Dendritic cell treated with granulocyte-macrophage colony-stimulating factor and Interleukin-4, amounts not matched to agents 40 ng/mL and 50 ng/mL, for 4 days (primary cell): ENCODE measurements at regions not wholly inside any gene's neighbourhood (a gene's known extent, or its start where the extent isn't known, plus 50 kb on each side); places are given as distances from the start of the nearest gene placed in this dataset.

Source experiments
- H3K27ac Mint-ChIP-seq: one replicate; pipeline ENCODE4 v1.8.0; 2022; ENCODE audit warnings: mild to moderate bottlenecking, mixed read lengths
- H3K27me3 Mint-ChIP-seq: one replicate; pipeline ENCODE4 v1.8.0; 2022; ENCODE audit warnings: mild to moderate bottlenecking, mixed read lengths
- H3K36me3 Mint-ChIP-seq: one replicate; pipeline ENCODE4 v1.8.0; 2022; ENCODE audit warnings: low read depth, mixed read lengths
- H3K4me1 Mint-ChIP-seq: one replicate; pipeline ENCODE4 v1.8.0; 2022; ENCODE audit warnings: low read depth, mixed read lengths
- H3K4me3 Mint-ChIP-seq: one replicate; pipeline ENCODE4 v1.8.0; 2022; ENCODE audit warnings: mild to moderate bottlenecking, moderate library complexity, mixed read lengths
- H3K9me3 Mint-ChIP-seq: one replicate; pipeline ENCODE4 v1.8.0; 2022; ENCODE audit warnings: mixed read lengths
- intact Hi-C: fragments of 100-400 bp; cut with micrococcal nuclease; formaldehyde crosslinking; loops from one replicate; pipeline ENCODE4 v1.15.0; 2022

DNA sequence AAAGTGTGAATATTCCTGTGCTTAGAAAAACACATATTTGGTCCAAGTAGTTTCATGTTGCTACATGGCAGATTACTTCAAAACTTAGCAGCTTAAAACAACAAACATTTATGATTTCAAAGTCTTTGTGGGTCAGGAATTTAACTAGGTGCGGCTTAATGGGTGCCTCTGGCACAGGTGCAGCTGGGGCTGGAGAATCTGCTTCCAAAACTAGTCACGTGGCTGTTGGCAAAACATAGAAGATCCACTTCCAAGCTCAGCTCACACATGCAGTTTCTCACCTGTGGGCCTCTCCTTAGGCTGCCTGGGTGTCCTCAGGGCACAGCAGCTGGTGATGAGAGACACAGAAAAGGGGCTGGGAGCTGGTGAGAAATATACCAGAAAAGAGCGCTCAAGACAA, 263.4 kb downstream of the TTLL7 start:
- no peaks in the 10 kb centered on the region for H3K36me3 Mint-ChIP-seq
- no peaks in the 10 kb centered on the region for H3K9me3 Mint-ChIP-seq
- intact Hi-C loops = no loop called here
- H3K27me3 Mint-ChIP-seq = no peaks in the 10 kb centered on the region
- H3K4me3 Mint-ChIP-seq = no peak overlapping the region
- no peak overlapping the region for H3K27ac Mint-ChIP-seq
- H3K4me1 Mint-ChIP-seq = no peaks in the 10 kb centered on the region

DNA sequence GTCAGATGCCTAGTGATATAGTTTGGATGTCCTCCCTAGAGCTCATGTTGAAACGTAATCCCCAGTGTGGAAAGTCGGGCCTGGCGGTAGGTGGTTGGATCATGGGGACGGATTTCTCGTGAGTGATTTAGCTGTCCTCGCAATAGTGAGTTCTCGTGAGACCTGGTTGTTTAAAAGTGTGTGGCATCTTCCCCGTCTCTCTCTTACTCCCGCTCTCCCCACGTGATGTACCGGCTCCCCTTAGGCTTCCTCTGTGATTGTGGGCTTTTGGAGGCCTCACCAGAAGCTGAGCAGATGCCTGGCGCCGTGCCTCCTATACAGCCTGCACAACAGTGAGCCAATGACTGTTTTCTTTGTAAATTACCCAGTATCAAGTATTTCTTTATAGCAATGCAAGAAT, 264.5 kb downstream of the TTLL7 start:
- Mint-ChIP-seq H3K4me3 (no peak overlapping the region), H3K36me3 (no peaks in the 10 kb centered on the region), H3K27ac (no peak overlapping the region), H3K9me3 (no peaks in the 10 kb centered on the region), H3K27me3 (no peaks in the 10 kb centered on the region), H3K4me1 (no peaks in the 10 kb centered on the region)
- intact Hi-C loops = no loop called here

GRCh38 chr1:83725735-83726360, 273.1 kb downstream of the TTLL7 start:
- Mint-ChIP-seq H3K27me3 (no peaks in the 10 kb centered on the region), H3K9me3 (no peaks in the 10 kb centered on the region), H3K4me3 (no peak overlapping the region), H3K4me1 (no peaks in the 10 kb centered on the region), H3K36me3 (no peaks in the 10 kb centered on the region), H3K27ac (no peak overlapping the region)
- intact Hi-C loops = no loop called here

GRCh38 chr1:83718338-83718737, 280.6 kb downstream of the TTLL7 start:
- intact Hi-C loops = no loop called here
- Mint-ChIP-seq H3K27me3 (no peaks in the 10 kb centered on the region), H3K4me1 (no peaks in the 10 kb centered on the region), H3K27ac (no peak overlapping the region), H3K4me3 (no peak overlapping the region), H3K9me3 (no peaks in the 10 kb centered on the region), H3K36me3 (no peaks in the 10 kb centered on the region)

GRCh38 chr1:83717785-83718184, 281.1 kb downstream of the TTLL7 start:
- intact Hi-C loops = no loop called here
- Mint-ChIP-seq H3K4me3 (no peak overlapping the region), H3K9me3 (peaks cover 3% of the 10 kb centered on the region), H3K27me3 (no peaks in the 10 kb centered on the region), H3K4me1 (no peaks in the 10 kb centered on the region), H3K36me3 (no peaks in the 10 kb centered on the region), H3K27ac (no peak overlapping the region)

- no peaks in the 10 kb centered on the region for H3K27me3 Mint-ChIP-seq
- H3K4me1 Mint-ChIP-seq = no peaks in the 10 kb centered on the region
- intact Hi-C loops = no loop called here
- peaks cover 14% of the 10 kb centered on the region for H3K9me3 Mint-ChIP-seq
- H3K4me3 Mint-ChIP-seq = no peak overlapping the region
- no peak overlapping the region for H3K27ac Mint-ChIP-seq
- H3K36me3 Mint-ChIP-seq = no peaks in the 10 kb centered on the region
Observed at GRCh38 chr1:83716641-83717040, 282.3 kb downstream of the TTLL7 start.

GRCh38 chr1:83715550-83715949, 283.4 kb downstream of the TTLL7 start:
- intact Hi-C loops = no loop called here
- Mint-ChIP-seq H3K27ac (no peak overlapping the region), H3K9me3 (peaks cover 15% of the 10 kb centered on the region), H3K4me1 (no peaks in the 10 kb centered on the region), H3K36me3 (no peaks in the 10 kb centered on the region), H3K27me3 (no peaks in the 10 kb centered on the region), H3K4me3 (no peak overlapping the region)

DNA sequence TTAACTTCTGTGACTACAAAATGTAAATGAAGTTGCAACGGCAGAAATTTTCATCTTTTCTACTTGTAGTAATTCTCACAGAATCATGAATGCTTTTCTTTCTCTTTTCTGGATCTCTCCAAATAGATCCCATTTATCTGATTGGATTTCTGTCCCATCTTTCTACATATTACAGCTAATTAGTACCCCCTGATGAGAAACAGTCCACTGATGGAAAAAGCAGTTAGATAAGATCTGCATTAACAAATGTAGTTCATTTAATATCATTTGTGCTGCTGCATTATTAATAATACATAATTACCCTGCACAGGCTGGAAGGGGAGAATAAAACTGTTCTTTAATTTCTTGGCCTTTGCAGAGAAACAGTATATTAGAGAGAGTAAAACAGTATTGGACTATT, 289.3 kb downstream of the TTLL7 start:
- intact Hi-C loops = no loop called here
- Mint-ChIP-seq H3K27me3 (no peaks in the 10 kb centered on the region), H3K4me3 (no peak overlapping the region), H3K9me3 (peaks cover 17% of the 10 kb centered on the region), H3K4me1 (no peaks in the 10 kb centered on the region), H3K36me3 (no peaks in the 10 kb centered on the region), H3K27ac (no peak overlapping the region)

- no peaks in the 10 kb centered on the region for H3K4me1 Mint-ChIP-seq
- intact Hi-C loops = no loop called here
Observed at GRCh38 chr1:83706354-83706938, 292.5 kb downstream of the TTLL7 start.

DNA sequence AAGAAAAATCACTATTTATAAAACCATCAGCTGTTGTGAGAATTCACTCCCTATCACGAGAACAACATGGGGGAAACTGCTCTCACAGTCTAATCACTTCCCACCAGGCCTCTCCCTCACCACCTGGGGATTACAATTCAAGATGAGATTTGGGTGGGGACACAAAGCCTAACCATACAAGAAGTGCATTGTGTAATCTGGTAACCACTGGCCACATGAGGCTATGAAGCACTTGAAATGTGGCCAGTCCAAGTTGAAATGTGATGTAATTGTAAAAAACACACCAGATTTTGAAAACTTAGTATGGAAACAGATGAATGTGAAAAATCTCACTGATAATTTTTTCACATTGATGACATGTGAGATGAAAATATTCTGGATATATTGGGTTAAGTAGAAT, 293.8 kb downstream of the TTLL7 start:
- Mint-ChIP-seq H3K27me3 (no peaks in the 10 kb centered on the region), H3K4me3 (no peak overlapping the region), H3K4me1 (no peaks in the 10 kb centered on the region), H3K36me3 (no peaks in the 10 kb centered on the region), H3K27ac (no peak overlapping the region), H3K9me3 (peaks cover 17% of the 10 kb centered on the region)
- intact Hi-C loops = no loop called here

More at GRCh38 chr1:83706354-83706938, 292.5 kb downstream of the TTLL7 start:
- Mint-ChIP-seq H3K27me3 (no peaks in the 10 kb centered on the region), H3K36me3 (no peaks in the 10 kb centered on the region), H3K27ac (no peak overlapping the region), H3K9me3 (peaks cover 17% of the 10 kb centered on the region), H3K4me3 (no peak overlapping the region)

DNA sequence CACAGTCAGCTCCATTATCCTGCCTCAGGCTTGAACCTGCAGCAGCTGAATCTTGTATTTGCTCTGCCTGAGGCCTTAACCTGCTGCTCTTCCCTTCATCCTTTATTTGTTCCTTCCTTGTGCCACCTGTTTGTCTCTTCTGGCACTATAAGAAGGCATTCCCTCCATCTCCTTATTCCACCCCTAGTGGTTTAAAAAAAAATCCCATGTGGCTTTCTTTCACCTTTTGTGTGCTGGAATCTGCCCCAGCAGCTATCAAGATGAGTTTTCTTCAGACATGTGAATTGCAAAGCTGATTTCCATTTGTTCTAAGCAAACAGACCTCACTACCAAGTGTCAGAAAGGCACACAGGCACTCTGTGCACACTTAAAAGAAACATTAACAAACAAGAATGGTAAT, 294.6 kb downstream of the TTLL7 start:
- H3K9me3 Mint-ChIP-seq = peaks cover 17% of the 10 kb centered on the region
- no peaks in the 10 kb centered on the region for H3K36me3 Mint-ChIP-seq
- H3K27me3 Mint-ChIP-seq = no peaks in the 10 kb centered on the region
- intact Hi-C loops = no loop called here
- H3K4me1 Mint-ChIP-seq = no peaks in the 10 kb centered on the region
- no peak overlapping the region for H3K27ac Mint-ChIP-seq
- no peak overlapping the region for H3K4me3 Mint-ChIP-seq

GRCh38 chr1:83702356-83702755, 296.6 kb downstream of the TTLL7 start:
- H3K27ac Mint-ChIP-seq = no peak overlapping the region
- no peaks in the 10 kb centered on the region for H3K27me3 Mint-ChIP-seq
- no peaks in the 10 kb centered on the region for H3K4me1 Mint-ChIP-seq
- no peaks in the 10 kb centered on the region for H3K36me3 Mint-ChIP-seq
- H3K4me3 Mint-ChIP-seq = no peak overlapping the region
- H3K9me3 Mint-ChIP-seq = peaks cover 17% of the 10 kb centered on the region
- intact Hi-C loops = no loop called here

DNA sequence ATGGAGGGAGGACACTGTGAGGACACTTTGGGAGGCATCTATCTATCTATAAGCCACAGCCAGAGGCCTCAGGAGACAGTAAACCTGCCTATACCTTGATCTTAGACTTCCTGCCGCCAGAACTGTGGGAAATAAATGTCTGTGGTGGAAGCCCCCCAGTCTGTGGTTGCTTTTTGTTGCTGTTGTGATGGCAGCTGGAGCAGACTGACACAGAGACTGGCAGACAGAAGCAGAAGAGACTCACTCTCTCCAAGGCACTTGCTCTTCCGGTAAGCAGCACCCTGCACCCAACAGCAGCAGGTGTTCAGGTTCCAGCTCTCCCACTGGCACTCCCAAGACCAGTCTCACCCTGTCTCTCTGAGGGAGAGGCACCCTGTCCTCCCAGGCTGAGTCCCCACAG, 297.6 kb downstream of the TTLL7 start:
- intact Hi-C loops = no loop called here
- Mint-ChIP-seq H3K36me3 (no peaks in the 10 kb centered on the region), H3K27me3 (no peaks in the 10 kb centered on the region), H3K4me3 (no peak overlapping the region), H3K4me1 (no peaks in the 10 kb centered on the region), H3K9me3 (peaks cover 17% of the 10 kb centered on the region), H3K27ac (no peak overlapping the region)

DNA sequence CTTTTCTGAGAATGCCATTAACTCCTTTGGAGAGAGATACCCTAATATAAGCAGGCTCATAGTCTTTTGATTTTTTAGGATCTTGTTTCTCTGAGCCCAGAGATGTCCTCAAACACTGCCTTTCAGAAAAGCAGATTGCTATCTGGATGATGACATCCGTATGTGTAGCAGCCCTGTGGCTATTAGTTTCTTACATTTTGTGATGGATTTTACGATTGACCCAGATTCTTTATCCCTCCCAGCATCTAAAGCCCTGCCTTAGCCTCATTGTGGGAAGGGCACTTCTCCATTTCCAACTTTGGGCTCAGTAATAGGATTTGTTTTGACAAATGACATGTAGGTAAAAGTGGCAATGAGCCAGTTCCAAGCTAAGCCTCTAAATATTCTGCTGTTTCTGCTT, 300.3 kb downstream of the TTLL7 start:
- H3K27ac Mint-ChIP-seq = no peak overlapping the region
- intact Hi-C loops = no loop called here
- peaks cover 5% of the 10 kb centered on the region for H3K9me3 Mint-ChIP-seq
- H3K4me3 Mint-ChIP-seq = no peak overlapping the region
- no peaks in the 10 kb centered on the region for H3K36me3 Mint-ChIP-seq
- H3K27me3 Mint-ChIP-seq = peaks cover 3% of the 10 kb centered on the region
- H3K4me1 Mint-ChIP-seq = no peaks in the 10 kb centered on the region

- Mint-ChIP-seq H3K4me1 (peaks cover under 1% of the 10 kb centered on the region), H3K4me3 (no peak overlapping the region), H3K27me3 (peaks cover 8% of the 10 kb centered on the region), H3K36me3 (no peaks in the 10 kb centered on the region), H3K27ac (no peak overlapping the region), H3K9me3 (no peaks in the 10 kb centered on the region)
- intact Hi-C loops = no loop called here
Observed at GRCh38 chr1:83697961-83698360, 301.0 kb downstream of the TTLL7 start.
